ENCODE measurements at regions not wholly inside any gene's neighbourhood (a gene's known extent, or its start where the extent isn't known, plus 50 kb on each side); places are given as distances from the start of the nearest gene placed in this dataset.

- no peak overlapping the region for H3K4me3 Mint-ChIP-seq
- H3K4me1 Mint-ChIP-seq = no peaks in the 10 kb centered on the region
- peak overlapping the region in 1 of 3 donors; percentile 26 for H3K27ac Mint-ChIP-seq
- peaks cover 8% of the 10 kb centered on the region for H3K27me3 Mint-ChIP-seq
- no peaks in the 10 kb centered on the region for H3K9me3 Mint-ChIP-seq
- H3K36me3 Mint-ChIP-seq = no peaks in the 10 kb centered on the region
Measured at GRCh38 chr5:88544136-88544645, 275.5 kb upstream of the TMEM161B start.

GRCh38 chr5:88542786-88543185 lies 274.1 kb upstream of the TMEM161B start:
- Mint-ChIP-seq H3K27me3 (peaks cover 8% of the 10 kb centered on the region), H3K9me3 (no peaks in the 10 kb centered on the region), H3K36me3 (no peaks in the 10 kb centered on the region), H3K4me1 (no peaks in the 10 kb centered on the region), H3K27ac (no peak overlapping the region), H3K4me3 (no peak overlapping the region)

DNA sequence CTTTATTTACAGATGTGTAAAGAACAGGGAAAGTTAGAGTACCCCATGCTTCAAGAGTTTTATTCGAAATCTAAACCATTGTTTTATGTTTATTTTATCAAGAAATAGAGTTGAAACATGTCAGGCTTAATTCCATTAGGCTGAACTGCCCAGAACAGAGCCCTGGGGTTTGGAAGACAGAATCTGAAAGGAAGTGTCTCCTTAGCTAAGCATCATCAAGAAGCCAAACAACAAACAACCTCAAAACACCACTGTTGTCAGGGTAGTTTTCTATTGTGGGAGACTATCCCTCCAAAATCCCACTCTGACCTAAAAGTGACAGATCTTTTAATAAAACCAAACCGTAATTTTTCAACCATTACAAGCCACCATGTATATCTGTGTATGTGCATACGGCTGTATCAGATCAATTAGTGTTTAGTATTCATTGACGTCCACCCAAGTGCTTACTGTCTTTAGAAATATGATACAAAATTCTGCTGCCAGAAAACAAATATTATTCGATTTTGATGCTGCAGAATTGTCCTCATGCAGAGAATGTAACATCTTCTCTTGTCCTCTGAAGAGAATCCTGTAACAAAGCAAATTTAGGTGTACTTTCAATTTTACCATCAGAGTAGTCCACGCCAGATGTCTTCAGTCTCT lies 271.9 kb upstream of the TMEM161B start:
- H3K27me3 Mint-ChIP-seq = peaks cover 8% of the 10 kb centered on the region
- H3K4me3 Mint-ChIP-seq = no peak overlapping the region
- no peaks in the 10 kb centered on the region for H3K36me3 Mint-ChIP-seq
- no peaks in the 10 kb centered on the region for H3K4me1 Mint-ChIP-seq
- H3K9me3 Mint-ChIP-seq = no peaks in the 10 kb centered on the region
- no peak overlapping the region for H3K27ac Mint-ChIP-seq

- Mint-ChIP-seq H3K27me3 (peaks cover 6% of the 10 kb centered on the region), H3K4me3 (no peak overlapping the region), H3K27ac (no peak overlapping the region), H3K9me3 (no peaks in the 10 kb centered on the region), H3K36me3 (no peaks in the 10 kb centered on the region), H3K4me1 (no peaks in the 10 kb centered on the region)
Measured at GRCh38 chr5:88539693-88540365, 271.2 kb upstream of the TMEM161B start.

DNA sequence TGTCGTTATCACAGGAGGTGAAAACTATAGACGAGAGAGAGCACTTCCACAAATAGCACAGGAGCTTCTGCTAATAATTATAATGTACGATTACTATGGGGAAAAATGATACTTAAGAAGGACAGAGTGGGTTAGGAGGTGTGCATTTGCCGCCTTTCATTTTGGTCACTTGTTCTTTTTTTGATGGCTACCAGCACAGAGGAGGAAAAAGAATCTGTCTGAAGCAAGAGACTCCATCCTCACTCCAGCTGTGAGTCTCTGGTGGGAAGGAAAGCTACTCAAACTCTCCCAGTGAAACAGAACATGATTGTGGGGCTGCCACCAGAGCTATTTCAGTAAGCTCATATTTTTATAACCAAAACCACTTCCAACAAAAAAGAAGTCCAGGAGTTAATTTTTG lies 270.4 kb upstream of the TMEM161B start:
- no peak overlapping the region for H3K27ac Mint-ChIP-seq
- peaks cover 0 to under 1% (median under 1%) of the 10 kb centered on the region in 3 donors for H3K9me3 Mint-ChIP-seq
- H3K27me3 Mint-ChIP-seq = peaks cover 1% of the 10 kb centered on the region
- no peak overlapping the region for H3K4me3 Mint-ChIP-seq
- no peaks in the 10 kb centered on the region for H3K4me1 Mint-ChIP-seq
- no peaks in the 10 kb centered on the region for H3K36me3 Mint-ChIP-seq

DNA sequence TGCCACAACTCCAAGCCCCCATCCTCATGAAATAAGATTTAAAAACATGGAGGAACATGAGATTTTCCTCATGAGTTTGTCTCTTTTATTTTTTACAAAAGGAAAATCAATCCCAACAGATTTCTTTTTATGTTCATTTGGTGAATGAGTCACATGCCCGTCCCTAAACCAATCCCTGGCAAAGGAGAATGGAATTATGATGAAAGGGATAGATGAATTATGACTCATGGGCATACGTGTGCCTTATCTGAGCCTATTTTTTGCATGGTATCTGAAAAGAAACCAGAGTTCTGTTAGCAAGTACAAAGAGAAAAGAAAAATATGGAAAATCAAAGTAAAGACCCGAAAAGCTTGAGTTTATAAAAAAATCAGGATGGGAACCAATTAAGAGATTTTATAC lies 267.5 kb upstream of the TMEM161B start:
- H3K4me1 Mint-ChIP-seq = no peaks in the 10 kb centered on the region

GRCh38 chr5:88524941-88525340 lies 256.3 kb upstream of the TMEM161B start:
- Mint-ChIP-seq H3K27me3 (peaks cover 2% of the 10 kb centered on the region), H3K27ac (no peak overlapping the region), H3K4me3 (no peak overlapping the region), H3K4me1 (peaks cover 0 to 1% (median 0%) of the 10 kb centered on the region in 3 donors), H3K36me3 (no peaks in the 10 kb centered on the region), H3K9me3 (no peaks in the 10 kb centered on the region)

More for the DNA sequence above, 267.5 kb upstream of the TMEM161B start:
- H3K9me3 Mint-ChIP-seq = peaks cover 5 to 7% (median 7%) of the 10 kb centered on the region in 3 donors
- H3K36me3 Mint-ChIP-seq = no peaks in the 10 kb centered on the region
- no peak overlapping the region for H3K27ac Mint-ChIP-seq
- H3K27me3 Mint-ChIP-seq = peaks cover 7% of the 10 kb centered on the region
- H3K4me3 Mint-ChIP-seq = no peak overlapping the region

- H3K9me3 Mint-ChIP-seq = peaks cover 0 to 3% (median 0%) of the 10 kb centered on the region in 3 donors
- H3K4me3 Mint-ChIP-seq = no peak overlapping the region
- no peak overlapping the region for H3K27ac Mint-ChIP-seq
- H3K36me3 Mint-ChIP-seq = no peaks in the 10 kb centered on the region
- peaks cover 2% of the 10 kb centered on the region for H3K27me3 Mint-ChIP-seq
- peaks cover 0 to 1% (median 0%) of the 10 kb centered on the region in 3 donors for H3K4me1 Mint-ChIP-seq
Measured at GRCh38 chr5:88519066-88519465, 250.4 kb upstream of the TMEM161B start.

- H3K4me3 Mint-ChIP-seq = no peak overlapping the region
- peaks cover 0 to 3% (median 0%) of the 10 kb centered on the region in 3 donors for H3K9me3 Mint-ChIP-seq
- H3K36me3 Mint-ChIP-seq = no peaks in the 10 kb centered on the region
- H3K4me1 Mint-ChIP-seq = peaks cover 0 to 1% (median 0%) of the 10 kb centered on the region in 3 donors
- H3K27ac Mint-ChIP-seq = peak overlapping the region in 1 of 3 donors; percentile 25
- peaks cover 2% of the 10 kb centered on the region for H3K27me3 Mint-ChIP-seq
Measured at GRCh38 chr5:88518131-88519016, 249.7 kb upstream of the TMEM161B start.

- H3K27me3 Mint-ChIP-seq = peaks cover 2% of the 10 kb centered on the region
- no peak overlapping the region for H3K4me3 Mint-ChIP-seq
Measured at GRCh38 chr5:88515881-88516819, 247.5 kb upstream of the TMEM161B start.

GRCh38 chr5:88515068-88515467 lies 246.4 kb upstream of the TMEM161B start:
- H3K36me3 Mint-ChIP-seq = no peaks in the 10 kb centered on the region
- H3K9me3 Mint-ChIP-seq = peaks cover 0 to 3% (median 0%) of the 10 kb centered on the region in 3 donors
- H3K4me1 Mint-ChIP-seq = peaks cover 0 to 1% (median 0%) of the 10 kb centered on the region in 3 donors
- H3K27me3 Mint-ChIP-seq = no peaks in the 10 kb centered on the region
- H3K4me3 Mint-ChIP-seq = no peak overlapping the region
- no peak overlapping the region for H3K27ac Mint-ChIP-seq

More at GRCh38 chr5:88515881-88516819, 247.5 kb upstream of the TMEM161B start:
- Mint-ChIP-seq H3K27ac (no peak overlapping the region), H3K36me3 (no peaks in the 10 kb centered on the region), H3K9me3 (peaks cover 0 to 3% (median 0%) of the 10 kb centered on the region in 3 donors), H3K4me1 (peaks cover 0 to 1% (median 0%) of the 10 kb centered on the region in 3 donors)

DNA sequence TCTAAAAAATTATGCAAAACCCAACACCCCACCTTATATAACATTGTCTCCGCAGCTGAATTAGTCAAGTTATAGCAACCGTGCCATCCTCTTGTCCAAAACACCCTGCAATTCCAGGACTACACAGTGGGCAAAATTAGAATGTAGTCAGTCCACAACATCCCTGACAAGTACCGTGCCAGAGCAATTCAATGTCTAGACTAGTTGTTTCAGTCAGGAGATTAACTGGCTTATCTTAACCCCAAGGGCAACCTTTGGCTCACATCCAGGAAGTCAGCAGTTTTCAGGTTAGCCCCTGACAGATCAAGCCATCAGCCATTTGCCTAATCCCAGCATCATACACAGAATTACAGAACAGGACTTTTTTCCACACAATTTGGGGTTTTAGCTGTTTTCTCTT lies 240.8 kb upstream of the TMEM161B start:
- no peak overlapping the region for H3K4me3 Mint-ChIP-seq
- H3K36me3 Mint-ChIP-seq = no peaks in the 10 kb centered on the region
- no peak overlapping the region for H3K27ac Mint-ChIP-seq
- no peaks in the 10 kb centered on the region for H3K9me3 Mint-ChIP-seq
- H3K27me3 Mint-ChIP-seq = no peaks in the 10 kb centered on the region
- no peaks in the 10 kb centered on the region for H3K4me1 Mint-ChIP-seq

DNA sequence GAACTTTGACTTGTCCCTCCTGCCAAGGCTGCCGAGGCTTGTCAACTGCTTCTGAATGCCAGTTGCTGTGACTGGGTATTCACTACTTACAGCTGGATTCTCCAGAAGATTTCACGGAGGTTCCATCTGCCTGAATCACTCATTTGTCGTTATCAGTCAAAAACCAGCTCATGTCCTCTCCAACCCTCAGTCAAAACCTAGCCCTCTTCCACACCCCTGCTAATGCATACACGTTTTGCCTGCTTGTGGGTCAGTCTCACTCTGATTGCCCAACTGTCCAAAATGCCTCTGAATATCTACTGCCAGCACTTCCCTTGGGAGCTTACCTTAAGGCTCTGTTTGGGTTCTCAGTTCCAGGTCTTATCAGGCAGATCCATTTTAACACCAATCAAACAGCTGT lies 238.6 kb upstream of the TMEM161B start:
- no peaks in the 10 kb centered on the region for H3K36me3 Mint-ChIP-seq
- H3K4me1 Mint-ChIP-seq = peaks cover 4 to 8% (median 4%) of the 10 kb centered on the region in 3 donors
- H3K9me3 Mint-ChIP-seq = no peaks in the 10 kb centered on the region
- no peak overlapping the region for H3K4me3 Mint-ChIP-seq
- H3K27me3 Mint-ChIP-seq = no peaks in the 10 kb centered on the region
- H3K27ac Mint-ChIP-seq = no peak overlapping the region

DNA sequence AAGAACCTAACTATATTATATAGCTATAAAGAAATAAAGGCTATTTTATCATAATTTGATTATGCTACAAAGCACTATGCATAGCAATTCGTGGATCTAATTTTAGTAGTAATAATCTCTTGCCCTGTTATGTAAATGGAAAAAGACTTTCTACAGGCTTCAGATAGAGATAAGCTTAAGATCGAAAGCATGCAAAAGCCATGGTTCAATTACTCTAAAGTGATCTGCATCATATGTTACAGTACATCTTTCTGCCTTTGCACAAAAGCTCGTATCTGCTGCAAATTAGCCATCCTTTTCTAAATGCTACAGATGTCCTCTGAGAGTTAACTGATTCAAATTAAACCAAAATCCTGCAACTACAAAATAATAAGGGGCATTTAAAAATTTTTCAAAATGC lies 234.8 kb upstream of the TMEM161B start:
- Mint-ChIP-seq H3K9me3 (no peaks in the 10 kb centered on the region), H3K36me3 (no peaks in the 10 kb centered on the region), H3K4me3 (peak overlapping the region in 3 of 4 donors; percentile 38 to 93 (median 92)), H3K27ac (no peak overlapping the region), H3K27me3 (peaks cover under 1% of the 10 kb centered on the region), H3K4me1 (peaks cover 8 to 10% (median 9%) of the 10 kb centered on the region in 3 donors)

All from IgD-negative memory B cell (primary cell).